GM23338 (cell line): ENCODE measurements at regions not wholly inside any gene's neighbourhood (a gene's known extent, or its start where the extent isn't known, plus 50 kb on each side); places are given as distances from the start of the nearest gene placed in this dataset.

Source experiments
- CREB1 ChIP-seq: fragments of 250-450 bp; sonication (Bioruptor Pico); IDR thresholded peaks from 2 replicates; pipeline ENCODE4 v1.5.0; 2020; ENCODE audit warnings: low read depth, mild to moderate bottlenecking, moderate library complexity
- EZH2 ChIP-seq: fragments of 200-600 bp; sonication (generic); IDR thresholded peaks from one replicate; pipeline ENCODE4 v1.8.0; 2017; ENCODE audit warnings: antibody characterized with exemption, mild to moderate bottlenecking, low read depth; ENCODE audit not compliant: unreplicated experiment
- EZH2phosphoT487 ChIP-seq: fragments of 200-600 bp; sonication (generic); IDR thresholded peaks from one replicate; pipeline ENCODE4 v1.8.1; 2018; ENCODE audit warnings: antibody characterized with exemption; ENCODE audit not compliant: unreplicated experiment
- POLR2AphosphoS5 ChIP-seq: IDR thresholded peaks from 2 replicates; pipeline ENCODE4 v1.6.1; 2016; ENCODE audit warnings: antibody characterized with exemption, low read depth
- ZNF331 ChIP-seq: fragments of 250-450 bp; sonication (Bioruptor Pico); IDR thresholded peaks from 2 replicates; pipeline ENCODE4 v1.5.0; 2020; ENCODE audit warnings: low read depth, mild to moderate bottlenecking, moderate library complexity
- TF ChIP-seq, protein P1 (sequence below), 2 experiments: fragments of 200-600 bp in 1 of 2; sonication (generic) in 1 of 2; conservative IDR thresholded peaks; 2 replicates each; pipeline versions ENCODE4 v1.5.1 to v1.6.1; 2016 to 2017; ENCODE audit warnings: antibody characterized with exemption in 2 of 2, low read depth in 2 of 2, mild to moderate bottlenecking in 2 of 2, moderate library complexity in 1 of 2

DNA sequence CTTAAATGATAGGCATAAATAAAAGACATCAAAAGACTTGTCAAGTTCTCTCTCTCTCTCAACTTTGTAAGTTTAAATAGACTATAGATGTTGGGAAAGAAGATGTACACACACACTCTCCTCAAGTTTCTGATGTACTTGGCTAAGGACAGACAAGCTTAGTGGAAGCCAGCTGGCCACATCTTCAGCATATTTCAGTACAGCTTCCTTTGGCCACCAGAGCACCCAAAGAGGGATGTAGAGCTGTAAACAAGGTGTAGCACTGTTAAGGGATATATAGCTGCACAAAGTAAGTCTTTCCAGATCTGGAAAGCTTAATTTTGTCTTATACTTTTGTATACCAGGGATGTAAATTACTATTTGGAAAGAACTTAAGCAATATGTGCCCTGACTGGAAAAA, 64.3 kb upstream of the MSTN start:
- no peak for TF ChIP-seq EZH2phosphoT487
- TF ChIP-seq, protein P1, sequence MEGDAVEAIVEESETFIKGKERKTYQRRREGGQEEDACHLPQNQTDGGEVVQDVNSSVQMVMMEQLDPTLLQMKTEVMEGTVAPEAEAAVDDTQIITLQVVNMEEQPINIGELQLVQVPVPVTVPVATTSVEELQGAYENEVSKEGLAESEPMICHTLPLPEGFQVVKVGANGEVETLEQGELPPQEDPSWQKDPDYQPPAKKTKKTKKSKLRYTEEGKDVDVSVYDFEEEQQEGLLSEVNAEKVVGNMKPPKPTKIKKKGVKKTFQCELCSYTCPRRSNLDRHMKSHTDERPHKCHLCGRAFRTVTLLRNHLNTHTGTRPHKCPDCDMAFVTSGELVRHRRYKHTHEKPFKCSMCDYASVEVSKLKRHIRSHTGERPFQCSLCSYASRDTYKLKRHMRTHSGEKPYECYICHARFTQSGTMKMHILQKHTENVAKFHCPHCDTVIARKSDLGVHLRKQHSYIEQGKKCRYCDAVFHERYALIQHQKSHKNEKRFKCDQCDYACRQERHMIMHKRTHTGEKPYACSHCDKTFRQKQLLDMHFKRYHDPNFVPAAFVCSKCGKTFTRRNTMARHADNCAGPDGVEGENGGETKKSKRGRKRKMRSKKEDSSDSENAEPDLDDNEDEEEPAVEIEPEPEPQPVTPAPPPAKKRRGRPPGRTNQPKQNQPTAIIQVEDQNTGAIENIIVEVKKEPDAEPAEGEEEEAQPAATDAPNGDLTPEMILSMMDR (conservative IDR thresholded peaks at IDR 0.05; ENCODE audit: low read depth in 2 of 2): no peak
- TF ChIP-seq POLR2AphosphoS5: no peak
- no peak for TF ChIP-seq EZH2
- no peak for TF ChIP-seq ZNF331 (CRISPR knock-in tag)
- TF ChIP-seq CREB1 (CRISPR knock-in tag): no peak
